Osteoblast (primary cell): ENCODE measurements at regions not wholly inside any gene's neighbourhood (a gene's known extent, or its start where the extent isn't known, plus 50 kb on each side); places are given as distances from the start of the nearest gene placed in this dataset.
A peak's percentile ranks its signal among the peaks of the same experiment; 100 is the strongest.

ENCODE experiments used
- DNase-seq: peaks from one replicate; pipeline ENCODE4 v3.0.0; 2011; ENCODE audit warnings: low spot score, mixed read lengths; ENCODE audit not compliant: insufficient read length; ENCODE audit errors: missing footprints
- H2AFZ ChIP-seq: 2 replicates; pipeline ENCODE4 v1.6.0; 2011; ENCODE audit warnings: mild to moderate bottlenecking, low read length
- H3K27ac ChIP-seq: 2 replicates; pipeline ENCODE4 v1.5.1; 2011; ENCODE audit warnings: mild to moderate bottlenecking, low read depth, low read length, moderate library complexity
- H3K27me3 ChIP-seq: 2 replicates; pipeline ENCODE4 v1.6.0; 2012; ENCODE audit warnings: mild to moderate bottlenecking, control low read depth, inconsistent platforms, low read length, moderate library complexity; ENCODE audit not compliant: insufficient read depth
- H3K36me3 ChIP-seq: 2 replicates; pipeline ENCODE4 v1.5.1; 2011; ENCODE audit warnings: mild to moderate bottlenecking, low read length, control low read depth, moderate library complexity; ENCODE audit not compliant: insufficient read depth
- H3K4me1 ChIP-seq: 2 replicates; pipeline ENCODE4 v1.5.1; 2011; ENCODE audit warnings: mild to moderate bottlenecking, low read length, control low read depth, moderate library complexity; ENCODE audit not compliant: insufficient read depth
- H3K4me2 ChIP-seq: 2 replicates; pipeline ENCODE4 v1.6.0; 2011; ENCODE audit warnings: mild to moderate bottlenecking, low read length; ENCODE audit not compliant: insufficient read depth
- H3K4me3 ChIP-seq: fragments of 200-600 bp; sonication (generic); 3 replicates; pipeline ENCODE4 v1.5.1; 2012; ENCODE audit warnings: mild to moderate bottlenecking, low read length, inconsistent platforms; ENCODE audit not compliant: insufficient read depth
- H3K79me2 ChIP-seq: 2 replicates; pipeline ENCODE4 v1.6.0; 2012; ENCODE audit warnings: mild to moderate bottlenecking, low read length, control low read depth, inconsistent platforms; ENCODE audit not compliant: insufficient read depth
- H3K9me3 ChIP-seq: 2 replicates; pipeline ENCODE4 v1.5.1; 2011; ENCODE audit warnings: low read depth, low read length, control low read depth
- H4K20me1 ChIP-seq: 2 replicates; pipeline ENCODE4 v1.6.0; 2012; ENCODE audit warnings: mild to moderate bottlenecking, low read length, control low read depth; ENCODE audit not compliant: insufficient read depth
- CTCF ChIP-seq: IDR thresholded peaks from 2 replicates; pipeline ENCODE4 v1.5.1; 2011; ENCODE audit warnings: mild to moderate bottlenecking, low read depth, low read length, moderate library complexity; ENCODE audit errors: extremely low read depth

DNA sequence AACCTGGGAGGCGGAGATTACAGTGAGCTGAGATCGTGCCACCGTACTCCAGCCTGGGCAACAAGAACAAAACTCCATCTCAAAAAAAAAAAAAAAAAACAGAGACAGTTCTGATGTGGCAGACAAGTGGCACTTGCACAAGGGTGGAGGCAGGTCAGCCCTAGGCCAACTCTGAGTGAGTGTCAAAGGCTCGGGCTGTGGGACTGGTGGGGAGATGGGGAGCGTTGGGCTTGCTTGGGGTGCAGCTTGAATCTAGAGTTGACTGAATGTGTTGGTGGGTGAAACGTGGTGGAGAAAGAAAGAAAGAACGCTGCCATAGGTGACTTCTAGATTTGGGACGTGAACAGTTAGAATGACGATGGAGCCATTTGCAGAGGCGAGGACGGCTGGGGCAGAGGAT lies 121.3 kb upstream of the SPACA7 start:
- Histone ChIP-seq H4K20me1 (no peaks in the 10 kb centered on the region), H3K27me3 (no peaks in the 10 kb centered on the region), H2AFZ (no peak overlapping the region), H3K36me3 (no peaks in the 10 kb centered on the region), H3K4me2 (no peak overlapping the region), H3K4me1 (no peaks in the 10 kb centered on the region), H3K9me3 (no peaks in the 10 kb centered on the region), H3K79me2 (no peaks in the 10 kb centered on the region), H3K27ac (no peak overlapping the region), H3K4me3 (no peak overlapping the region)
- no peak for DNase-seq
- TF ChIP-seq CTCF = no peak

- H4K20me1 ChIP-seq = no peaks in the 10 kb centered on the region
- H3K79me2 ChIP-seq = no peaks in the 10 kb centered on the region
- no peak overlapping the region for H3K4me2 ChIP-seq
- no peaks in the 10 kb centered on the region for H3K36me3 ChIP-seq
- no peaks in the 10 kb centered on the region for H3K27me3 ChIP-seq
- H3K9me3 ChIP-seq = no peaks in the 10 kb centered on the region
- H2AFZ ChIP-seq = no peak overlapping the region
- no peak for DNase-seq
- H3K4me3 ChIP-seq = no peak overlapping the region
- H3K4me1 ChIP-seq = no peaks in the 10 kb centered on the region
- TF ChIP-seq CTCF = no peak
- H3K27ac ChIP-seq = no peak overlapping the region
These were observed 120.5 kb upstream of the SPACA7 start for GRCh38 chr13:112255550-112256120.

DNA sequence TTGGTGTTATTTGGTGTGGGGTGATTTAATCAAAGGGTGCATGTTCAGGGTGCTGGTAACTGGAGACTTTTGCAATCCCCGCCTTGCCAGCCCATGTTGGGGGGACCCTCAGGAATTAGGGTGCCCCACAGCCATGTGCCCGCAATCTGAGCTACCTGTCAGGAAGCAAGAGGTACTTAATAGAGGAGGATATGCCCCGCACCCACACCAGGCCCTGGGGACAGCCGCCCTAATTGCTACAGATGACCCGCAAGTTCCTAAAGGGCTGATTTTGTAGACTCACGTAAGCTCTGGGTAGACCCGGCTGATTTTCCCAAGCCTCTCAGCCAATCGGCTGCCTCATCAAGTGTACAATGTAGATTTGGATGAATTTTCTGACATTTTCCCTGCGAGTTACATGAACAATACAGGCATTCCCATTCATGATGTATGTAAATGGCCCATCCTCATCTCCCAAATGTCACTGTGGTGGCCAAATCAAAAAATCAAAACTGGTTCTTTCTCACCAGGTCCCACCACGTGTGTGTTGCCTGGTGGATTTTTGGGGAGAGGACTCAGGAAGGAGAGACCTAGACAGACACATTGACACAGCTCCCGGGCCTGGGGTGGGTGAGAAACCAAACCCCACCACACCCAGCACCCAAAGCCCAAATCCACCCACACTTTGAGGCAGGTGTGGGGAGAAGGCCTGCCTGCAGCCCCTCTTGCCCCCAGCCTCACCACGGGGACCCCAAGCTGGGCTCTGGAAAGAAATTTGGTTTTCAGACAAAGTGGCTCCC lies 119.2 kb upstream of the SPACA7 start:
- no peaks in the 10 kb centered on the region for H3K79me2 ChIP-seq
- TF ChIP-seq CTCF = no peak
- H3K27ac ChIP-seq = no peak overlapping the region
- no peak overlapping the region for H3K4me3 ChIP-seq
- no peak overlapping the region for H3K4me2 ChIP-seq
- H3K36me3 ChIP-seq = no peaks in the 10 kb centered on the region
- DNase-seq = no peak
- no peaks in the 10 kb centered on the region for H4K20me1 ChIP-seq
- H3K4me1 ChIP-seq = no peaks in the 10 kb centered on the region
- H3K9me3 ChIP-seq = no peaks in the 10 kb centered on the region
- H2AFZ ChIP-seq = no peak overlapping the region
- no peaks in the 10 kb centered on the region for H3K27me3 ChIP-seq

- Histone ChIP-seq H3K9me3 (peaks cover 2% of the 10 kb centered on the region), H4K20me1 (no peaks in the 10 kb centered on the region), H3K4me1 (no peaks in the 10 kb centered on the region), H3K79me2 (no peaks in the 10 kb centered on the region), H3K4me2 (no peak overlapping the region), H2AFZ (no peak overlapping the region), H3K4me3 (no peak overlapping the region), H3K36me3 (no peaks in the 10 kb centered on the region), H3K27ac (no peak overlapping the region), H3K27me3 (no peaks in the 10 kb centered on the region)
- no peak for TF ChIP-seq CTCF
- peak; percentile 5 for DNase-seq
These were observed 116.6 kb upstream of the SPACA7 start for GRCh38 chr13:112259511-112259910.
